Pulmonary artery endothelial cell (primary cell): ENCODE measurements at regions not wholly inside any gene's neighbourhood (a gene's known extent, or its start where the extent isn't known, plus 50 kb on each side); places are given as distances from the start of the nearest gene placed in this dataset.

Experiments used
- DNase-seq: peaks from one replicate; pipeline ENCODE4 v3.0.0-alpha.2; 2011; ENCODE audit warnings: low read depth, low spot score

- no peak for DNase-seq
Observed at GRCh38 chr9:13651969-13652663, 372.6 kb upstream of the MPDZ start.

GRCh38 chr9:13651526-13651925 lies 372.0 kb upstream of the MPDZ start:
- DNase-seq, result no peak

DNA sequence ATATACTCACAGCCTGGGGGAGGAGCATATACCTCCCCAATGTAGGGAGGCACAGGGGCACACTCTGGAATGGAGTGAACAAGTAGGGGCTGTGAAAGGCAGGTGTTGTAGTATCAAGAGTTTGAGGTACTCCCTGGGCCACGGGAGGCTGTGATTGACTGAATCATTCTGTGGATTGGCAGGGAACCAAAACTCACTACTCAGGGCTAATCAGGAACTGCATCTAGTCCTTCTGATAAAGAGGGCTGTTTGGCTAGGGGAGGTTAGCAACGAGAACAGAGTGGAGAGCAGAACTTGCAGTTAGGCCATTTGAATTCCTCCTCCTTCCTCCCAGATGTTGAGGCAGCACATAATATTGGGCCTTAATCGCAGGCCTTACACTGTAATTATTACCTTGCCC lies 369.2 kb upstream of the MPDZ start:
- DNase-seq, result no peak

DNA sequence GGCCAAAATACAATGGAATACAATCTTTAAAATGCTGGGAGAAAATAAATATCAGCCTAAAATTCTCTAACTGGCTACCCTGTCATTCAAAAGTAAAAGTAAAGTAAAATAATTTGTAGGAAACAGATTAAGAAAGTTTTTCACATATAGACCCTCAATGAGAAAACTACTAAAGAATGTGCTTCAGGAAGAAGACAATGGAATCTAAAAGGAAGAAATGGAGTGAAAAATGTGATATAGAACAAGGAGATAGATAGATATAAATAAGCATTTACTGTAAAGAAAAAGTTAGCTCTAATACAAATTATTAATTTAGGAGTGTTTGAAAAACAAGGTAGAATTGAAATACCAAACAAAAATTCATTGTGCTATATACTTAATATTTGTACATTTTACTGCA lies 368.6 kb upstream of the MPDZ start:
- no peak for DNase-seq

DNA sequence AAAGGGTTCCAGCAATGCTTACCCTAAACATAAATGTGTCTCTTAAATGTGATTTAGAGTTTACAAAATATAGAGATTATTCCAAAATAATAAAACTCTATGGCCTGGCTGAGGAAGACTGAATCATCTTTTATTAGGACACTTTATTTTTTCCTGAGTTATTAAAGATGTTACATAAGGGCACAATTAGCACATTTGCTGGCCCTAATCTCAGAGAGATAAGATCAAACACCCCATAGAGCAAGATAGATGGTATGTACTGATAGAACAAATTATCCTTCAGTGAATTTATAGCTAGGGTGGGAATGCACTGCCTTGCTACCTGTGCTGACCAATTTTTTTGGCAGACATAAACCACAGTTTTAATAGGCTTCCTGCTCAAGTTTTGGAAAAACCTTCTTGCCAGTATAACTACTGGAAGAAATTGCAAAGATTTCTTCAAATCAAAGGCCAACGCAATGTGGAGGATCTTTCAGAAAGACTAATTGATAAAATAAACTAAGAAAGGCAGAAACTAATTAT lies 367.1 kb upstream of the MPDZ start:
- no peak for DNase-seq

DNA sequence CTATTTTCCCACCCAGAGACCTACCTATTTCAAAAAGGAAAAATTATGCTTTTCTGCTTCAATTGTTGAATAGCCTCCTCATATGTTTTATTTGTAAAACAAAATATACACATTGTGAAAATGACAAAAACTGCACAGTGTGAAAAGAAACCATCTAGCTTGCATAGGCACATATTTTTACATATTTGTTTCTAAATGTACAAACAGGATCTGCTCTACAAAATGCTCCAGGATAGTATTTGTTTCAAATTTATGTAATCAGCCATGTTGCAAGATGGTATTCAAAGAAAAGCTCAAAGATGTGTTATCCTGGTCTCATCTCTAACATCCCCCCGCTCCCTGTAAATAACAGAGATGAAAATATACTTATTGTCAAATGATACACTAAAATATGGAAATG lies 366.1 kb upstream of the MPDZ start:
- DNase-seq, result no peak

DNA sequence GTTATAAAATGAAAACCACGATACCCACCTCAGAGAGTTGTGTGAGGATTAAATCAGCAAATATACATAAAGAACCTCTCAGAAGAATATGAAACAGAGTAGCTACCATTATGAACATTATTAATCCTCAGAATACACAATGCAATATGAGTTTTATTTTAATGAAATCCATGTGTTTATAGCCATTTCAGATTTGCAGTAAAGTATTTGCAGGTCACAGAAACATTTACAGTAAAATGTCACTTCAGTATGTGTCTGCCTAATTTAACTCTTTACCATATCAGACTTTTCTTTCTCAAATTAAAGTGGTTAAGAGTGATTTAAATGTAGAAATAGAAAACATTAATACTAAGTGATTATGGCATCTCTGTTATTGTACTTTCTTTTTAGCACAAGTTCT lies 365.2 kb upstream of the MPDZ start:
- DNase-seq, result no peak

DNA sequence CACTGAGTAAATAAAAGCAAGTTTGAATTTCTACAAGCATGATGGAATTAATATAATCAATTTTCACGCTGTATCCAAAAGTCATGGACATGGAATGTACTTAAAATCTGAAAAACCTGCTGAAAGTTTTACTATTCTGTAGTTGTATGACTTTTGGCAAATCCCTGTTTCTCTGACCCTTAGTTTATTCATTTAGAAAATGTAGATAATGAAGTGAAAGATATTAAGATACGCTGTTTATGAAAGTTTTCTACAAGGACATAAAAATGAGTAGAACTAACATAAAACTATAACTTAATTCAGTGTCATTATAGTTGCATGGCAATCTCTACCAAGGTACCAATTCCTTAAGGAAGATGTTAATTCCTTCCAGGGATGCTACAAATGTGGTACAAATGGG lies 363.2 kb upstream of the MPDZ start:
- DNase-seq, result no peak

GRCh38 chr9:13629067-13629466 lies 349.6 kb upstream of the MPDZ start:
- DNase-seq, result no peak

GRCh38 chr9:13628526-13628925 lies 349.0 kb upstream of the MPDZ start:
- no peak for DNase-seq

DNA sequence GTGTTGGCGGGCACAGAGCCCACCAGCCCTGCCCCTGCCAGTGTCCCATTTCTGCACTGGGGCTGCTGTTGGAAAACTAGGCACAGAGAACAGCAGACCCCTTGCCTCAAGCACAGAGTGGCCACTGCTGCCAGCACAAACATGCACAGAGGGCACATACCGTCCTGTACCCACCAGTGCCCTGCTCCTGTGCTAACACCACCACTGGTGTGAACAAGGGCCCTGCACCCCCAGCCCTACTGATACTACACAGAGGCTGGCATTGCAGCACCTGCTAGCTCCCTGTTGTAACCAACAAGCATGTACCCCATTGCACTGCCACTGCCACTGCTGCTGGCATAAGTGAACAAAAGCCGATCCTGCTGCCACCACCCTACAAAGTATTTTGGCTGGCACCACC lies 348.0 kb upstream of the MPDZ start:
- DNase-seq, result no peak

GRCh38 chr9:13627071-13627470 lies 347.6 kb upstream of the MPDZ start:
- DNase-seq, result no peak

- no peak for DNase-seq
Observed at GRCh38 chr9:13626601-13627000, 347.1 kb upstream of the MPDZ start.

DNA sequence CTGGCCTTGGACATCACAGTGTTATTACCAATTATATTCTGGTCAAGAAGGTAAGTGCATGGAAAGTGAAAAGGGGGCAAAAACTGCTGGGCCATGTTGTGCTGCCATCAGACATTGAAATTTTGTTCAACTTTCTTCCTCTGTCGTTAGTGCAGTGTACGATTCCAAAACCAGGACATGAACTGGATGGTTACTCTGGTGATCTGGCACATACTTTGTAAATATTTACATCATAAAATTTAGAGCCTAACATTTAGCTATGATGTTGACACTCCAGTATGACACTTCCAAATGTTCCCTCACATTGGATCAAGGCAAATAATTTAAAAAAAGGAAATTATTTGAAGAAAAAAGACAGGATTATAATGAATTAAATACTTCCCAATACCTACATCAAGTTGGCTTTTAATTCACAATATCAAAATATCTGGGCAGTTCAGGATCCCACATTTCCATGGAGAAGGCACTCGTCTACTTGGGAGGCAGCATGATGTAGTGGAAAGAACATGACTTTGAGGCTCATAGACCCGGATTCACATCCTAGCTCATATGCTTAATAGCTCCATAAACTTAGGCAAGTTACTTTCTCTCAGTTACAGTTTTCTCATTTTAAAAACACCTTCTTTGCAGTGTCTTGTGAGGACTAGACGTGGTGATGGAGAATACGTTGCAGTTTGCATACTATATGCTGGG lies 342.5 kb upstream of the MPDZ start:
- DNase-seq, result no peak

DNA sequence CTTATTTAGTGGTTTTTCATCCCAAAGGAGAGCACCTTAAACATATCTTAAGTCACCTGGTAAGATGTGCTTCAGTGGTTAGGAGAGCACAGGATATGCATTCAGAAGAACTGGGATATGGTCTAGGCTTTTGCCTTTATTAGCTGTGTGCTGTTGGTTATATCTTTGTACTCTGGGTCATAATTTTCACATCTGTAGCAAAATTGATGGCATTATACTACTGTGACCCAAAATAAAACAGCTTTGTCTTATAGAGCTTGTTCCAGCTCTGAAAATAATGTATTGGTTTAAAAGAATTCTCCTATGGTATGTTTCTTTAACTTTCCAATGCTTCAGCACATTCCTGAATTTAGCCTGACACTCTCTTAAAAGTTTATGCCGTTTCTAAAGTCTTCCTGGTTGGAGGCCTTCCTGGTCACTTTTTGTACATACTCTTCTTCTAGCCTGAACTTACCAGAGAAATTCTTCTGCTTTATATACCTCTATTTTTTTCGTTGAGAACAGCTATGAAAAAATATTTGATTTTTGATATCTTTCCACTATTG lies 337.1 kb upstream of the MPDZ start:
- no peak for DNase-seq

DNA sequence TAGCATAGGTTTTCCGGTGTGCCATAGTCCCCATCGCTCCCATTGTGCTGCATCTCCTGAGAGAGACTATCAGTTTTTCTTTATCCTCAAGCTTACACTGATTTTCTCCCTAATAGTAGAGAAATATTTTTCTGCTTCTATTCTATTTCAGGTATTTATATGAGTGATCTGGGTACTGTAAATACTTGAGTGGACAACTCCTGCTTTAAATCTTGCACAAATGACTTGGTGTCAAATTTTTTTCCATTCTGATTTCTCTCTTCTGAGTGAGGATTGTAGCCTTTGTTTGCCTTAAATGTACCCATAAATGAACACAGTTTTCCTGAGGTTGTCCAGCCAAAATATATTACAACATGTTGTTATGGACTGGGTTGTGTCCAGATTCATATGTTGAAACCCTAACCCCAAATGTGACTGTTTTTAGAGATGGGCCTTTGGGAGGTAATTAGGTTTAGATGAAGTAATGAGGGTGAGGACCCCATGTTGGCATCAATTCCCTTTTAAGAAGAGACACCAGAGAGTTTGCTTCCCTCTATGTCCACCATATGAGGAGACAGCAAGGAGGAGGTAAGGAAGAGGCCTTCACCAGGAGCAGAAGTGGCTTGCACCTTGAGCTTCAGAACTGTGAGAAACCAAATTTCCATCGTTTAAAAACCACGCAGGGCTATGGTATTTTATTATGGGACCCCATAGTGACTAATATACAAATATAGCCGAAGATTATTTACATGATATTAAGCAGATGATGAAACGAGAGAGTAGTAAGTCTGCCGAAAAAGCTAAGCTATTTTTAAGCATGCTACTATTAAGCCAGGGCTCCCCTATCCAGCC lies 336.4 kb upstream of the MPDZ start:
- no peak for DNase-seq

DNA sequence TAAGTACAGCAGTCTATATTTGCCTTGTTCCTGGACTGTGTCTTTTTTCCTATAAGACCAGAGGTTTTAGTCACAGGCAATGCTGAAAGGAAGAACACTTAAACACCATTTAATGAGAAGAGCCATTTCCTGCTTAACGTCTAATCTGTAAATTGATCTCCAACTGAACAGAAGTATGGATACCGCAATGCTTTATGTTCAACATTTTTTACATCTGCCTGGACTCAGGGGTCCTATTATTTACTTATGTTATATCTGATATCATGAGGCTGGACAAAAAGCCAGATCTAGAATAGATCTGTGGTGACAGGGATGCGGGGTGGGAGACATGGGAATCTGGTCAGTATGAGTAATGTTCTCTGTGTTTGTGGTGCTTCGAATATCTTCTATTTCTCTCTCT lies 334.6 kb upstream of the MPDZ start:
- no peak for DNase-seq

GRCh38 chr9:13613296-13613695 lies 333.8 kb upstream of the MPDZ start:
- no peak for DNase-seq

DNA sequence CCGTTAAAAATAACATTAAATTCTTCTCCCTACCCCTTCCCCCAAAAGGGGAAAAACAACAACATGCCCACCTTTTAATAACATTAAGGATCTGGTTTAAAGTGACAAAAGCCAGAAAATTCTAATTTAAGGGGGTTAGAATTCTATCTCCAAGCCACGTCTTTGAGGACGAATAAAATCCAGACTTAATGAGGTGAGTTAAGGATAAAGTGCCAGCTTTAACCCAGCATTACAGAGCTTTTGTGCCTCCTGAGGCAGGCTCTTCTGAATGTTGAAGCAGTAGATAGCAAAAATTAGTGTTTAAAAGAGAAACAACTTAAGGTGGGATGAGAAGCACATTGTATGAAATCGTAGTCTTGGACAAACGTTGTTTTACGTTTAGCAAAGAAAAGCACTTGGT lies 329.0 kb upstream of the MPDZ start:
- no peak for DNase-seq

GRCh38 chr9:13607481-13608441 lies 328.3 kb upstream of the MPDZ start:
- no peak for DNase-seq

DNA sequence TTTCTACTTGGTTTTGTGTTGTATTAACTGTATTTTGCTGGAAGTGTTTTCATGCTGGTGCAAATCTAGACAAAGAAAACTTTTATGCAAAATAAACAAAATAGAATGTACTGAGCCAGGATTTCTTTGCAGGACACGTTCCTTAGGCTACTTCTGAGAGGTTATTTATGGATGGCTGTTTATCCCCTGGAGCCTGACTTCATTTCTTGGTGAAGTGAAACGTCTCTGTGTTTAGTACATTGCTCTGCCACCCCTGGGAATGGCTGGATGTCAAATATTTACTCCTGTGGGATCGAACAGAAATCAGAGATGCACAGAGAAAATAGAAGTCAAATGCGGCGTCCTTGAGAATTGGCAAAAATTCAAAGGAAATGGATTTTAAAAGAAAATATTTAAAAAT lies 327.1 kb upstream of the MPDZ start:
- DNase-seq, result no peak
